Omental fat pad (tissue), 3 donors: ENCODE measurements at regions not wholly inside any gene's neighbourhood (a gene's known extent, or its start where the extent isn't known, plus 50 kb on each side); places are given as distances from the start of the nearest gene placed in this dataset.

Experiments
- ATAC-seq: fragments of 150-250 bp; one replicate; pipeline ENCODE4 v1.9.1; 2016; ENCODE audit warnings: mild to moderate bottlenecking, moderate library complexity; ENCODE audit not compliant: low FRiP score
- DNase-seq: peaks from one replicate; pipeline ENCODE4 v3.0.0-alpha.2; 2019; ENCODE audit warnings: low spot score
- CTCF ChIP-seq, 3 donors: fragments of 450-650 bp; IDR thresholded peaks; one replicate each; pipeline ENCODE4 v1.5.1; 2016 to 2017; ENCODE audit warnings: antibody characterized with exemption in 3 of 3, mild to moderate bottlenecking in 3 of 3, moderate library complexity in 2 of 3

GRCh38 chr4:170674176-170674575, 584.4 kb upstream of the AADAT start:
- ATAC-seq (peak; percentile 30), DNase-seq (no peak)
- TF ChIP-seq CTCF (IDR thresholded peaks at IDR 0.05) = no peak

GRCh38 chr4:170672381-170672965, 582.7 kb upstream of the AADAT start:
- ATAC-seq (peak; percentile 58), DNase-seq (no peak)

DNA sequence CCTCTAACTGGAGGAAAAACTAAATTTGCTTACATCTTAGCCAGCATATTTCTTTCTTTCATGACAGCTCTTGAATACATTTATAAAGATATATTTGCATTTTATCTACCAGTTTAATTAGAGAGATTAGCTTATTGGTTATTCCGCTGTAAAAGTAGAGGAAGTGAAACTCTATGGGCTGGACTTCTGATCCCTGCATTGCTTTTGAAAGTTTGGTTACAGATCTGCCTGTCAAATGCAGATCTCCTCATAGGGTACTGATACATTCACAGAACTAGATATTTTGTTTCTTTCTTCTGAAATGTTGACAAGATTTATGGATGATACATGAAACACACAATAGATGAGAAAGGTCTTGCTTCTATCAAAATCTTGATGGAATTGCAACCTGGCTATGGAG, 581.4 kb upstream of the AADAT start:
- ATAC-seq (no peak), DNase-seq (no peak)
- TF ChIP-seq CTCF (IDR thresholded peaks at IDR 0.05) = no peak

More at GRCh38 chr4:170672381-170672965, 582.7 kb upstream of the AADAT start:
- no peak for TF ChIP-seq CTCF (IDR thresholded peaks at IDR 0.05)

- no peak for ATAC-seq
- no peak for DNase-seq
- no peak for TF ChIP-seq CTCF (IDR thresholded peaks at IDR 0.05)
These were observed 578.1 kb upstream of the AADAT start for GRCh38 chr4:170667814-170668213.

DNA sequence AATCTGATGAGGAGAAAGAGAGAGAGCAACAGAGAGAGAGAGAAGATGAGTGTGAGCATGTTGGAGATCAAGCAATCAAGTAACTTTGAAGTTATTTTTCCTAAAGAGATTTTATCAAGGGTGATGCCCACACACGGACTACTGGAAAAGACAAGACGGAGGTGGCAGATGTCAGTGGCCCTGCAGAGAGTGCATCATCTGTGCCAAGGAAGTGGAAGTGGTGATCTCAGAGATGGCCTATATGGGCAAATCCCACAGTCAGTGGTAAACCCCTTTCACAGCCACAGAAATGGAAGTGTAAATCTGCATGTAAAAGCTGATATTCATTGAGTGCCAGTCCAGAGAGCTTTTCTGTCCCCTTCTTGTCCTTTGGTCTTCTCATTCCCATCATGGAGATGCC, 577.2 kb upstream of the AADAT start:
- ATAC-seq (no peak), DNase-seq (no peak)
- TF ChIP-seq CTCF (IDR thresholded peaks at IDR 0.05) = no peak

DNA sequence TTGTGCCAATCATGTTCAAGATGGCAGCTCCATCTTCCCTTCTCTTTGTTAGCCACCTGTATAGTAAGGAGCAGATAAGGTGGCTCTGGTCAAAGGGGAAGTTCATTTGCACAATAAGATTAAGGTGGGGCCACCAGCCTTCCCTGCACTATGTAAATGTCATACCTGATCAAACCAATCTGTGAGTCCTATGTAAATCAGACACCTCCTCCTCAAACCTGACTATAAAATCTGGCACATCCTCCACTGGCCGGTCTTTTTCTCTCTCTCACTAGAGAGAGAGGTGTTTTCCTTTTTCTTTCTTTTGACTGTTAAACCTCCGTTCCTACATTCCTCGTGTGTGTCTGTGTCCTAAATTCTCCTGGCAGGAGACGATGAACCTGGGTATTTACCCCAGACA, 572.5 kb upstream of the AADAT start:
- no peak for TF ChIP-seq CTCF (IDR thresholded peaks at IDR 0.05)
- DNase-seq (no peak), ATAC-seq (no peak)

DNA sequence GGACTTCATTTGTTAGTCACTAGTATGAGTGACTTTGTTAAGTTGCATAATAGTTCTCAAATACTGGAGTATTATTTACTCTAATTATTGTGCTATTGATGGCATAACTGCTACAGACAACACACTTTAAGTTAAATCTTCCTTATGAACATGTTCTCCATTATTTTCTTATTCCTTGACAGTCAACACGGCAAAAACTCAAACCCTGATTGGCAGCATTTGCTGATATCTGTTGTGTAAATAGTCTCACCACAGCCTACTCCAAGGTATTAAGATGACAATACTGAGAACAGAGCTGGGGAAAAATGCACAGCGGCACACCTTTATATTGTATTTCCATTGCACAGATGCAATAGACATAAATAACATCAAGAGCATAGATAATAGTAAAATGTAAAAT, 568.0 kb upstream of the AADAT start:
- no peak for DNase-seq
- no peak for ATAC-seq
- TF ChIP-seq CTCF (IDR thresholded peaks at IDR 0.05) = no peak
